HEK293 (cell line): ENCODE measurements at regions not wholly inside any gene's neighbourhood (a gene's known extent, or its start where the extent isn't known, plus 50 kb on each side); places are given as distances from the start of the nearest gene placed in this dataset.

Experiments used
- CTCF ChIA-PET: fragments of 350-600 bp; formaldehyde crosslinking; extraction: SDS; loops from one replicate; lab custom pipeline; 2021; ENCODE audit warnings: antibody characterized with exemption; lab: Yijun Ruan, JAX
- POLR2A ChIA-PET: fragments of 300-600 bp; formaldehyde crosslinking; extraction: SDS; loops from one replicate; lab custom pipeline; 2020; ENCODE audit warnings: antibody characterized with exemption, inconsistent platforms; lab: Yijun Ruan, JAX
- H3K27ac ChIP-seq: fragments of 200-500 bp; sonication (Bioruptor generic); 2 replicates; pipeline ENCODE4 v1.5.1; 2014; ENCODE audit warnings: low read depth, low read length, control low read depth, inconsistent platforms; ENCODE audit errors: extremely low read depth
- H3K36me3 ChIP-seq, 2 experiments: fragments of 200-500 bp in 1 of 2; sonication (Bioruptor generic) in 1 of 2; 1 replicate in 1 of 2; 2 replicates in 1 of 2; pipeline ENCODE4 v1.5.1; 2014 to 2017; ENCODE audit warnings: inconsistent platforms in 2 of 2, low read length in 2 of 2; ENCODE audit not compliant: control insufficient read depth in 2 of 2, insufficient read depth in 1 of 2
- H3K4me1 ChIP-seq: fragments of 200-500 bp; sonication (Bioruptor generic); 2 replicates; pipeline ENCODE4 v1.5.1; 2014; ENCODE audit warnings: mild to moderate bottlenecking, low read length, inconsistent platforms; ENCODE audit not compliant: control insufficient read depth, insufficient read depth
- H3K4me3 ChIP-seq: 2 replicates; pipeline ENCODE4 v1.5.1; 2011; ENCODE audit warnings: low read depth, mild to moderate bottlenecking, control low read depth, low read length, moderate library complexity
- H3K9me3 ChIP-seq: fragments of 200-500 bp; sonication (Bioruptor generic); 2 replicates; pipeline ENCODE4 v1.5.1; 2014; ENCODE audit warnings: low read depth, low read length, inconsistent platforms; ENCODE audit not compliant: control insufficient read depth, insufficient read depth
- BCL11A ChIP-seq: fragments of 450-650 bp; formaldehyde crosslinking; IDR thresholded peaks from 2 replicates; pipeline ENCODE4 v1.5.1; 2016; ENCODE audit warnings: low read depth, missing biosample characterization, missing genetic modification characterization
- HOXC10 ChIP-seq: sonication (generic); formaldehyde crosslinking; IDR thresholded peaks from 2 replicates; pipeline ENCODE4 v1.8.1; 2023; ENCODE audit warnings: mild to moderate bottlenecking, missing genetic modification reagents
- IKZF3 ChIP-seq: fragments of 450-650 bp; IDR thresholded peaks from 2 replicates; pipeline ENCODE4 v1.5.0; 2018; ENCODE audit warnings: missing biosample characterization, mild to moderate bottlenecking, missing genetic modification characterization, moderate library complexity
- MZF1 ChIP-seq: fragments of 450-650 bp; formaldehyde crosslinking; IDR thresholded peaks from 2 replicates; pipeline ENCODE4 v1.5.1; 2017; ENCODE audit warnings: missing biosample characterization, missing genetic modification characterization, borderline replicate concordance
- PRDM1 ChIP-seq: fragments of 450-650 bp; formaldehyde crosslinking; IDR thresholded peaks from 2 replicates; pipeline ENCODE4; 2016; ENCODE audit warnings: missing biosample characterization, missing genetic modification characterization
- SALL2 ChIP-seq: fragments of 450-650 bp; formaldehyde crosslinking; IDR thresholded peaks from 2 replicates; pipeline ENCODE4 v1.5.0; 2017; ENCODE audit warnings: missing biosample characterization, mild to moderate bottlenecking, missing genetic modification characterization, borderline replicate concordance
- ZBTB1 ChIP-seq: fragments of 450-650 bp; formaldehyde crosslinking; IDR thresholded peaks from 2 replicates; pipeline ENCODE4 v1.5.1; 2016; ENCODE audit warnings: missing biosample characterization, missing genetic modification characterization
- ZBTB20 ChIP-seq: fragments of 450-650 bp; formaldehyde crosslinking; IDR thresholded peaks from 2 replicates; pipeline ENCODE4 v1.5.1; 2016; ENCODE audit warnings: missing biosample characterization, missing genetic modification characterization
- ZBTB21 ChIP-seq: fragments of 450-650 bp; formaldehyde crosslinking; IDR thresholded peaks from 2 replicates; pipeline ENCODE4 v1.5.1; 2017; ENCODE audit warnings: missing biosample characterization, missing genetic modification characterization
- ZBTB7A ChIP-seq: fragments of 450-650 bp; formaldehyde crosslinking; IDR thresholded peaks from 2 replicates; pipeline ENCODE4 v1.5.1; 2016; ENCODE audit warnings: low read depth, missing biosample characterization, missing genetic modification characterization
- ZEB2 ChIP-seq: fragments of 450-650 bp; formaldehyde crosslinking; IDR thresholded peaks from 2 replicates; pipeline ENCODE4 v1.5.1; 2016; ENCODE audit warnings: missing biosample characterization, missing genetic modification characterization
- ZFP41 ChIP-seq: fragments of 450-650 bp; formaldehyde crosslinking; IDR thresholded peaks from 2 replicates; pipeline ENCODE4 v1.5.1; 2016; ENCODE audit warnings: missing biosample characterization, missing genetic modification characterization, borderline replicate concordance
- ZNF121 ChIP-seq: fragments of 450-650 bp; formaldehyde crosslinking; IDR thresholded peaks from 2 replicates; pipeline ENCODE4 v1.5.1; 2016; ENCODE audit warnings: missing biosample characterization, missing genetic modification characterization
- ZNF132 ChIP-seq: fragments of 450-650 bp; formaldehyde crosslinking; IDR thresholded peaks from 2 replicates; pipeline ENCODE4 v1.5.1; 2017; ENCODE audit warnings: missing biosample characterization, missing genetic modification characterization, borderline replicate concordance
- ZNF175 ChIP-seq: fragments of 450-650 bp; formaldehyde crosslinking; IDR thresholded peaks from 2 replicates; pipeline ENCODE4 v1.5.1; 2016; ENCODE audit warnings: missing biosample characterization, missing genetic modification characterization
- ZNF350 ChIP-seq: fragments of 450-650 bp; formaldehyde crosslinking; IDR thresholded peaks from 2 replicates; pipeline ENCODE4 v1.5.0; 2017; ENCODE audit warnings: missing biosample characterization, mild to moderate bottlenecking, missing genetic modification characterization
- ZNF404 ChIP-seq: fragments of 450-650 bp; formaldehyde crosslinking; IDR thresholded peaks from 2 replicates; pipeline ENCODE4 v1.5.1; 2017; ENCODE audit warnings: missing biosample characterization, missing genetic modification characterization
- ZNF514 ChIP-seq: fragments of 450-650 bp; formaldehyde crosslinking; IDR thresholded peaks from 2 replicates; pipeline ENCODE4 v1.5.1; 2016; ENCODE audit warnings: missing biosample characterization, missing genetic modification characterization
- ZNF529 ChIP-seq: fragments of 450-650 bp; formaldehyde crosslinking; IDR thresholded peaks from 2 replicates; pipeline ENCODE4 v1.5.1; 2017; ENCODE audit warnings: missing genetic modification characterization, missing biosample characterization; ENCODE audit not compliant: insufficient replicate concordance
- ZNF548 ChIP-seq: fragments of 450-650 bp; formaldehyde crosslinking; IDR thresholded peaks from 2 replicates; pipeline ENCODE4 v1.5.1; 2016; ENCODE audit warnings: missing biosample characterization, missing genetic modification characterization
- ZNF571 ChIP-seq: fragments of 450-650 bp; formaldehyde crosslinking; IDR thresholded peaks from 2 replicates; pipeline ENCODE4 v1.5.0; 2017; ENCODE audit warnings: missing biosample characterization, missing genetic modification characterization
- ZNF747 ChIP-seq: fragments of 450-650 bp; formaldehyde crosslinking; IDR thresholded peaks from 2 replicates; pipeline ENCODE4 v1.5.1; 2016; ENCODE audit warnings: missing biosample characterization, missing genetic modification characterization
- ZNF768 ChIP-seq: fragments of 450-650 bp; formaldehyde crosslinking; IDR thresholded peaks from 2 replicates; pipeline ENCODE4 v1.5.1; 2018; ENCODE audit warnings: missing biosample characterization, mild to moderate bottlenecking, missing genetic modification characterization
- ZSCAN23 ChIP-seq: fragments of 450-650 bp; formaldehyde crosslinking; IDR thresholded peaks from 2 replicates; pipeline ENCODE4 v1.5.1; 2016; ENCODE audit warnings: missing biosample characterization, missing genetic modification characterization
- TF ChIP-seq, protein P1 (sequence below): fragments of 450-650 bp; formaldehyde crosslinking; IDR thresholded peaks from 2 replicates; pipeline ENCODE4 v1.5.1; 2016; ENCODE audit warnings: missing biosample characterization, missing genetic modification characterization
- TF ChIP-seq, protein P2 (sequence below): fragments of 450-650 bp; formaldehyde crosslinking; IDR thresholded peaks from 2 replicates; pipeline ENCODE4 v1.5.1; 2016; ENCODE audit warnings: missing biosample characterization, missing genetic modification characterization
- TF ChIP-seq, protein P3 (sequence below): fragments of 450-650 bp; formaldehyde crosslinking; IDR thresholded peaks from 2 replicates; pipeline ENCODE4 v1.5.1; 2016; ENCODE audit warnings: missing biosample characterization, missing genetic modification characterization
- TF ChIP-seq, protein P4 (sequence below): fragments of 450-650 bp; formaldehyde crosslinking; IDR thresholded peaks from 2 replicates; pipeline ENCODE4 v1.5.1; 2016; ENCODE audit warnings: missing biosample characterization, missing genetic modification characterization

DNA sequence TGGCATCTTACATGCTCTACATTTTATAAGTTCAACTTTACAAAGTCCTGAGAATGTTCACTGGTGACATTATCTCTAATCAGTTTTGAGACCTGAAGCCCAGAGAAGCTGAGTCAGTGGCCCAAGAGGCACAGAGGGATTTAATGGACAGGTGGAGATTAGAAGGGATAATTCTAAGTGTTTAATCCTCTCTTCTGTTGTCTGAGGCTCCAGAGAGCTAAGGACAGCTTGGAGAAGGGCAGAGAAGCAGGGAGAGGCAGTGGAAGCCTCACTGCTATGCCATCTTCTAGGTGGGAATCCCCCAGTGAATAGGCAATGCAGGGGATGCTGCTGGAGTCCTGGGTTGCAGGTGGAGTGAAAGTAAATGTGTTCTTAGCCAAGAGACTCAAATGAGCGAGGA is 369.4 kb upstream of the SLCO3A1 start:
- no peak overlapping the region for H3K27ac ChIP-seq
- H3K4me1 ChIP-seq = no peaks in the 10 kb centered on the region
- ChIA-PET POLR2A (no interaction called here), CTCF (no interaction called here)
- TF ChIP-seq ZNF121 (no peak), IKZF3 (tag by site-specific recombination) (no peak), ZNF175 (tag by site-specific recombination) (no peak), ZFP41 (tag by site-specific recombination) (no peak), BCL11A (tag by site-specific recombination) (no peak), ZBTB21 (no peak), ZEB2 (tag by site-specific recombination) (no peak), ZNF514 (no peak), MZF1 (tag by site-specific recombination) (no peak), PRDM1 (no peak), ZNF350 (tag by site-specific recombination) (no peak), ZNF768 (no peak), ZNF404 (tag by site-specific recombination) (no peak)
- TF ChIP-seq, protein P1, sequence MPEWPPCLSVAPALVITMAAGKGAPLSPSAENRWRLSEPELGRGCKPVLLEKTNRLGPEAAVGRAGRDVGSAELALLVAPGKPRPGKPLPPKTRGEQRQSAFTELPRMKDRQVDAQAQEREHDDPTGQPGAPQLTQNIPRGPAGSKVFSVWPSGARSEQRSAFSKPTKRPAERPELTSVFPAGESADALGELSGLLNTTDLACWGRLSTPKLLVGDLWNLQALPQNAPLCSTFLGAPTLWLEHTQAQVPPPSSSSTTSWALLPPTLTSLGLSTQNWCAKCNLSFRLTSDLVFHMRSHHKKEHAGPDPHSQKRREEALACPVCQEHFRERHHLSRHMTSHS = no peak
- H3K4me3 ChIP-seq = no peak overlapping the region
- no peaks in the 10 kb centered on the region for H3K36me3 ChIP-seq
- H3K9me3 ChIP-seq = no peaks in the 10 kb centered on the region

DNA sequence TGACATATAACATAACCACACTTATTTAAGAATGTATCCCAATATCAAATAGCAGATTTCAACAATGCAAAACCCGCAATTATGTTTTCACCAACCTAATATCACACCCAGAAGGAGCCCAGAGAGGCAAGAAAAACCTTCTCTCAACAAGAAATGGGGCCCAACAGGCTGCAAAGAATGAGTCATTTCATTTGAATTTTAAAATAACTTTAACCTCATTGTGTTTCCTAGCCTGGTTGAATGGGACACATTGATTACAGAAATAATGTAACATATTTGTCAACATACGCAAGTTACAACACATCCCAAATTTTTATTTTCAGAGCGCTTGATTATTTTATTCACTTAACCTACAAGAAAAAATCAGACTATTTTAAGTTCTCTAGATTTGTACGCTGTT is 365.1 kb upstream of the SLCO3A1 start:
- ChIA-PET CTCF (interaction anchor here (0.9 kb wide), 1 partner anchor 186 kb away, joined by 3 read pairs; no protein-coding TSS in a partner anchor), POLR2A (no interaction called here)
- Histone ChIP-seq H3K9me3 (no peaks in the 10 kb centered on the region), H3K27ac (no peak overlapping the region), H3K4me3 (no peak overlapping the region), H3K4me1 (no peaks in the 10 kb centered on the region), H3K36me3 (no peaks in the 10 kb centered on the region)
- TF ChIP-seq ZNF529 (tag by site-specific recombination) = no peak
- no peak for TF ChIP-seq ZSCAN23 (tag by site-specific recombination)
- TF ChIP-seq, protein P2, sequence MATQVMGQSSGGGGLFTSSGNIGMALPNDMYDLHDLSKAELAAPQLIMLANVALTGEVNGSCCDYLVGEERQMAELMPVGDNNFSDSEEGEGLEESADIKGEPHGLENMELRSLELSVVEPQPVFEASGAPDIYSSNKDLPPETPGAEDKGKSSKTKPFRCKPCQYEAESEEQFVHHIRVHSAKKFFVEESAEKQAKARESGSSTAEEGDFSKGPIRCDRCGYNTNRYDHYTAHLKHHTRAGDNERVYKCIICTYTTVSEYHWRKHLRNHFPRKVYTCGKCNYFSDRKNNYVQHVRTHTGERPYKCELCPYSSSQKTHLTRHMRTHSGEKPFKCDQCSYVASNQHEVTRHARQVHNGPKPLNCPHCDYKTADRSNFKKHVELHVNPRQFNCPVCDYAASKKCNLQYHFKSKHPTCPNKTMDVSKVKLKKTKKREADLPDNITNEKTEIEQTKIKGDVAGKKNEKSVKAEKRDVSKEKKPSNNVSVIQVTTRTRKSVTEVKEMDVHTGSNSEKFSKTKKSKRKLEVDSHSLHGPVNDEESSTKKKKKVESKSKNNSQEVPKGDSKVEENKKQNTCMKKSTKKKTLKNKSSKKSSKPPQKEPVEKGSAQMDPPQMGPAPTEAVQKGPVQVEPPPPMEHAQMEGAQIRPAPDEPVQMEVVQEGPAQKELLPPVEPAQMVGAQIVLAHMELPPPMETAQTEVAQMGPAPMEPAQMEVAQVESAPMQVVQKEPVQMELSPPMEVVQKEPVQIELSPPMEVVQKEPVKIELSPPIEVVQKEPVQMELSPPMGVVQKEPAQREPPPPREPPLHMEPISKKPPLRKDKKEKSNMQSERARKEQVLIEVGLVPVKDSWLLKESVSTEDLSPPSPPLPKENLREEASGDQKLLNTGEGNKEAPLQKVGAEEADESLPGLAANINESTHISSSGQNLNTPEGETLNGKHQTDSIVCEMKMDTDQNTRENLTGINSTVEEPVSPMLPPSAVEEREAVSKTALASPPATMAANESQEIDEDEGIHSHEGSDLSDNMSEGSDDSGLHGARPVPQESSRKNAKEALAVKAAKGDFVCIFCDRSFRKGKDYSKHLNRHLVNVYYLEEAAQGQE (tag by site-specific recombination) = no peak
- TF ChIP-seq ZBTB21 = no peak
- TF ChIP-seq HOXC10 = no peak
- TF ChIP-seq ZBTB1 (tag by site-specific recombination) = no peak
- TF ChIP-seq, protein P3, sequence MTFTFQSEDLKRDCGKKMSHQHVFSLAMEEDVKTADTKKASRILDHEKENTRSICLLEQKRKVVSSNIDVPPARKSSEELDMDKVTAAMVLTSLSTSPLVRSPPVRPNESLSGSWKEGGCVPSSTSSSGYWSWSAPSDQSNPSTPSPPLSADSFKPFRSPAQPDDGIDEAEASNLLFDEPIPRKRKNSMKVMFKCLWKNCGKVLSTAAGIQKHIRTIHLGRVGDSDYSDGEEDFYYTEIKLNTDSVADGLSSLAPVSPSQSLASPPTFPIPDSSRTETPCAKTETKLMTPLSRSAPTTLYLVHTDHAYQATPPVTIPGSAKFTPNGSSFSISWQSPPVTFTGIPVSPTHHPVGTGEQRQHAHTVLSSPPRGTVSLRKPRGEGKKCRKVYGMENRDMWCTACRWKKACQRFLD (tag by site-specific recombination) = no peak
- TF ChIP-seq, protein P4, sequence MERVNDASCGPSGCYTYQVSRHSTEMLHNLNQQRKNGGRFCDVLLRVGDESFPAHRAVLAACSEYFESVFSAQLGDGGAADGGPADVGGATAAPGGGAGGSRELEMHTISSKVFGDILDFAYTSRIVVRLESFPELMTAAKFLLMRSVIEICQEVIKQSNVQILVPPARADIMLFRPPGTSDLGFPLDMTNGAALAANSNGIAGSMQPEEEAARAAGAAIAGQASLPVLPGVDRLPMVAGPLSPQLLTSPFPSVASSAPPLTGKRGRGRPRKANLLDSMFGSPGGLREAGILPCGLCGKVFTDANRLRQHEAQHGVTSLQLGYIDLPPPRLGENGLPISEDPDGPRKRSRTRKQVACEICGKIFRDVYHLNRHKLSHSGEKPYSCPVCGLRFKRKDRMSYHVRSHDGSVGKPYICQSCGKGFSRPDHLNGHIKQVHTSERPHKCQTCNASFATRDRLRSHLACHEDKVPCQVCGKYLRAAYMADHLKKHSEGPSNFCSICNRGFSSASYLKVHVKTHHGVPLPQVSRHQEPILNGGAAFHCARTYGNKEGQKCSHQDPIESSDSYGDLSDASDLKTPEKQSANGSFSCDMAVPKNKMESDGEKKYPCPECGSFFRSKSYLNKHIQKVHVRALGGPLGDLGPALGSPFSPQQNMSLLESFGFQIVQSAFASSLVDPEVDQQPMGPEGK = no peak
- TF ChIP-seq ZNF571 (tag by site-specific recombination) = no peak
- TF ChIP-seq ZBTB7A = no peak
- TF ChIP-seq ZNF132 (tag by site-specific recombination) = no peak
- no peak for TF ChIP-seq ZNF747 (tag by site-specific recombination)
- no peak for TF ChIP-seq SALL2
- TF ChIP-seq ZNF548 (tag by site-specific recombination) = no peak
- TF ChIP-seq ZBTB20 (tag by site-specific recombination) = no peak
